Transverse colon (tissue), 4 donors: ENCODE measurements at regions not wholly inside any gene's neighbourhood (a gene's known extent, or its start where the extent isn't known, plus 50 kb on each side); places are given as distances from the start of the nearest gene placed in this dataset.

Experiments
- POLR2A ChIP-seq: fragments of 450-650 bp; IDR thresholded peaks from one replicate; pipeline ENCODE4 v1.6.1; 2016; ENCODE audit warnings: antibody characterized with exemption, mild to moderate bottlenecking, moderate library complexity
- POLR2AphosphoS5 ChIP-seq, 3 donors: sonication (generic); formaldehyde crosslinking; IDR thresholded peaks; one replicate each; pipeline ENCODE4 v1.6.1; 2016; ENCODE audit warnings: antibody characterized with exemption in 3 of 3
- TF ChIP-seq, protein P1 (sequence below), 5 experiments: fragments of 200-600 bp in 3 of 5; fragments of 450-650 bp in 2 of 5; sonication (generic) in 3 of 5; IDR thresholded peaks; 1 replicate in 2 of 5; 2 replicates in 3 of 5; pipeline ENCODE4 v1.5.1; 2016 to 2017; ENCODE audit warnings: antibody characterized with exemption in 5 of 5, inconsistent platforms in 3 of 5, mild to moderate bottlenecking in 2 of 5, moderate library complexity in 1 of 5

GRCh38 chr16:66175636-66176035 lies 190.9 kb upstream of the CDH5 start:
- TF ChIP-seq POLR2AphosphoS5 (IDR thresholded peaks at IDR 0.05) (no peak), POLR2A (no peak)
- TF ChIP-seq, protein P1, sequence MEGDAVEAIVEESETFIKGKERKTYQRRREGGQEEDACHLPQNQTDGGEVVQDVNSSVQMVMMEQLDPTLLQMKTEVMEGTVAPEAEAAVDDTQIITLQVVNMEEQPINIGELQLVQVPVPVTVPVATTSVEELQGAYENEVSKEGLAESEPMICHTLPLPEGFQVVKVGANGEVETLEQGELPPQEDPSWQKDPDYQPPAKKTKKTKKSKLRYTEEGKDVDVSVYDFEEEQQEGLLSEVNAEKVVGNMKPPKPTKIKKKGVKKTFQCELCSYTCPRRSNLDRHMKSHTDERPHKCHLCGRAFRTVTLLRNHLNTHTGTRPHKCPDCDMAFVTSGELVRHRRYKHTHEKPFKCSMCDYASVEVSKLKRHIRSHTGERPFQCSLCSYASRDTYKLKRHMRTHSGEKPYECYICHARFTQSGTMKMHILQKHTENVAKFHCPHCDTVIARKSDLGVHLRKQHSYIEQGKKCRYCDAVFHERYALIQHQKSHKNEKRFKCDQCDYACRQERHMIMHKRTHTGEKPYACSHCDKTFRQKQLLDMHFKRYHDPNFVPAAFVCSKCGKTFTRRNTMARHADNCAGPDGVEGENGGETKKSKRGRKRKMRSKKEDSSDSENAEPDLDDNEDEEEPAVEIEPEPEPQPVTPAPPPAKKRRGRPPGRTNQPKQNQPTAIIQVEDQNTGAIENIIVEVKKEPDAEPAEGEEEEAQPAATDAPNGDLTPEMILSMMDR (IDR thresholded peaks at IDR 0.05): no peak
